ENCODE measurements at regions not wholly inside any gene's neighbourhood (a gene's known extent, or its start where the extent isn't known, plus 50 kb on each side); places are given as distances from the start of the nearest gene placed in this dataset.

GRCh38 chr7:148492157-148492860, 98.3 kb upstream of the C7orf33 start:
- TF ChIP-seq ZNF462 (CRISPR knock-in tag; IDR thresholded peaks at IDR 0.05) (no peak), POLR2AphosphoS5 (IDR thresholded peaks at IDR 0.05; ENCODE audit: low read depth) (no peak), JUNB (IDR thresholded peaks at IDR 0.05; ENCODE audit: unreplicated experiment) (no peak), ZNF114 (CRISPR knock-in tag; IDR thresholded peaks at IDR 0.05) (no peak), ETS1 (IDR thresholded peaks at IDR 0.05) (no peak), STAT1 (IDR thresholded peaks at IDR 0.05; ENCODE audit: unreplicated experiment) (no peak), CREB1 (CRISPR knock-in tag; IDR thresholded peaks at IDR 0.05; ENCODE audit: low read depth) (no peak), EZH2 (IDR thresholded peaks at IDR 0.05; ENCODE audit: low read depth, unreplicated experiment) (no peak), CTCF (conservative IDR thresholded peaks at IDR 0.05; ENCODE audit: low read depth in 2 of 2) (no peak), REST (IDR thresholded peaks at IDR 0.05; ENCODE audit: unreplicated experiment) (no peak), ZNF331 (CRISPR knock-in tag; IDR thresholded peaks at IDR 0.05; ENCODE audit: low read depth) (no peak), EZH2phosphoT487 (IDR thresholded peaks at IDR 0.05; ENCODE audit: unreplicated experiment) (no peak)
- Histone ChIP-seq H4K20me1 (replicated peaks; ENCODE audit: insufficient read depth) (no peaks in the 10 kb centered on the region), H3K27me3 (ENCODE audit: insufficient read depth) (no peaks in the 10 kb centered on the region), H3K36me3 (ENCODE audit: insufficient read depth) (no peaks in the 10 kb centered on the region), H3F3A (replicated peaks; ENCODE audit: low read depth) (no peaks in the 10 kb centered on the region), H3K79me2 (replicated peaks; ENCODE audit: insufficient read depth) (no peaks in the 10 kb centered on the region), H3K27ac (ENCODE audit: low read depth) (no peak overlapping the region), H3K9me2 (ENCODE audit: insufficient read depth) (no peaks in the 10 kb centered on the region; the same call in 1 of the 2 replicates), H3K4me2 (no peak overlapping the region), H3K4me1 (ENCODE audit: insufficient read depth) (no peaks in the 10 kb centered on the region), H3K4me3 (no peak overlapping the region), H2AFZ (no peak overlapping the region)
- Mint-ChIP-seq H3K4me3 (no peak overlapping the region), H3K9me3 (peaks cover 11% of the 10 kb centered on the region; the same call in 2 of the 3 replicates), H3K36me3 (ENCODE audit: low read depth) (no peaks in the 10 kb centered on the region), H3K27ac (no peak overlapping the region), H3K4me1 (peaks cover 2% of the 10 kb centered on the region; the same call in 2 of the 3 replicates), H3K27me3 (ENCODE audit: insufficient read depth, low read depth, poor library complexity) (peaks cover 3% of the 10 kb centered on the region)
- ATAC-seq (no peak), DNase-seq (ENCODE audit: low spot score) (no peak)
